PC-3 (cell line): ENCODE measurements at regions not wholly inside any gene's neighbourhood (a gene's known extent, or its start where the extent isn't known, plus 50 kb on each side); places are given as distances from the start of the nearest gene placed in this dataset.

ENCODE experiments used
- ATAC-seq: fragments of 200-7000 bp; cut with Tn5 transposase; 2 replicates; pipeline ENCODE4 v1.9.1; 2020; ENCODE audit warnings: mild to moderate bottlenecking, moderate library complexity
- BruUV-seq: library from RNA; stranded (reverse); fragments of 400-500 nt; replicated peaks from 2 replicates; lab custom pipeline; 2021; lab: Mats Ljungman, UMichigan
- CTCF ChIA-PET: fragments of 300-600 bp; sonication (Branson Sonifier 250); formaldehyde crosslinking; loops from one replicate; lab custom pipeline; 2022; ENCODE audit warnings: antibody characterized with exemption; lab: Charles Lee
- POLR2A ChIA-PET: fragments of 300-600 bp; sonication (Branson Sonifier 250); formaldehyde crosslinking; loops from one replicate; lab custom pipeline; 2022; ENCODE audit warnings: antibody characterized with exemption; ENCODE audit not compliant: unreplicated experiment; lab: Charles Lee
- DNase-seq: peaks from one replicate; pipeline ENCODE4 v3.0.0-alpha.2; 2015
- H2AFZ ChIP-seq: fragments of 300-600 bp; sonication (generic); 2 replicates; pipeline ENCODE4 v1.6.0; 2016; ENCODE audit warnings: antibody characterized with exemption, low read length
- H3F3A ChIP-seq: fragments of 300-600 bp; sonication (generic); one replicate; pipeline ENCODE4 v1.6.0; 2017; ENCODE audit warnings: antibody characterized with exemption, low read length, control low read depth, mild to moderate bottlenecking; ENCODE audit not compliant: unreplicated experiment
- H3K27ac ChIP-seq: fragments of 300-600 bp; sonication (generic); 2 replicates; pipeline ENCODE4 v1.5.1; 2016; ENCODE audit warnings: mild to moderate bottlenecking, low read length
- H3K27me3 ChIP-seq: fragments of 300-600 bp; sonication (generic); 2 replicates; pipeline ENCODE4 v1.6.1; 2016; ENCODE audit warnings: low read length, mixed read lengths
- H3K36me3 ChIP-seq: fragments of 300-600 bp; sonication (generic); 2 replicates; pipeline ENCODE4 v1.6.1; 2016; ENCODE audit warnings: low read depth, mixed run types, low read length, mixed read lengths
- H3K4me1 ChIP-seq: fragments of 300-600 bp; sonication (generic); 2 replicates; pipeline ENCODE4 v1.5.1; 2016; ENCODE audit warnings: low read length; ENCODE audit not compliant: insufficient read depth
- H3K4me2 ChIP-seq: fragments of 300-600 bp; sonication (generic); 2 replicates; pipeline ENCODE4 v1.6.0; 2016; ENCODE audit warnings: low read length
- H3K4me3 ChIP-seq: fragments of 300-600 bp; sonication (generic); 2 replicates; pipeline ENCODE4 v1.5.1; 2016; ENCODE audit warnings: mild to moderate bottlenecking, low read length, mixed read lengths
- H3K79me2 ChIP-seq: fragments of 300-600 bp; sonication (generic); 2 replicates; pipeline ENCODE4 v1.6.1; 2017; ENCODE audit warnings: low read length, mixed read lengths
- H3K9ac ChIP-seq: fragments of 300-600 bp; sonication (generic); 2 replicates; pipeline ENCODE4 v1.6.0; 2016; ENCODE audit warnings: mild to moderate bottlenecking, low read length
- H3K9me2 ChIP-seq: fragments of 300-600 bp; sonication (generic); replicated peaks from 2 replicates; pipeline ENCODE4 v1.6.1; 2016; ENCODE audit warnings: mixed run types, low read length, mixed read lengths
- H3K9me3 ChIP-seq: fragments of 300-600 bp; sonication (generic); 2 replicates; pipeline ENCODE4 v1.6.1; 2016; ENCODE audit warnings: low read length, mixed read lengths
- H4K20me1 ChIP-seq: fragments of 300-600 bp; sonication (generic); 2 replicates; pipeline ENCODE4 v1.6.1; 2016; ENCODE audit warnings: low read length, mixed read lengths
- CTCF ChIP-seq: fragments of 300-600 bp; sonication (generic); conservative IDR thresholded peaks from 2 replicates; pipeline ENCODE4 v1.5.1; 2017; ENCODE audit warnings: antibody characterized with exemption, low read depth, mild to moderate bottlenecking, low read length
- EZH2 ChIP-seq: fragments of 300-600 bp; sonication (generic); IDR thresholded peaks from one replicate; pipeline ENCODE4 v1.6.1; 2017; ENCODE audit warnings: antibody characterized with exemption, mild to moderate bottlenecking, low read length; ENCODE audit not compliant: unreplicated experiment
- EZH2phosphoT487 ChIP-seq: fragments of 300-600 bp; sonication (generic); IDR thresholded peaks from 2 replicates; pipeline ENCODE4 v1.6.1; 2018; ENCODE audit warnings: mild to moderate bottlenecking, antibody characterized with exemption, low read length, borderline replicate concordance
- intact Hi-C: fragments of 100-400 bp; cut with micrococcal nuclease; formaldehyde crosslinking; loops from 2 replicates; pipeline ENCODE4 v1.9.0; 2023

- Histone ChIP-seq H4K20me1 (no peaks in the 10 kb centered on the region), H3K4me3 (no peak overlapping the region), H3K4me1 (no peaks in the 10 kb centered on the region)
Measured at GRCh38 chrX:44723426-44723825, 120.4 kb upstream of the DUSP21 start.

GRCh38 chrX:44708470-44708869 is 135.4 kb upstream of the DUSP21 start:
- CTCF ChIA-PET = no interaction called here
- Histone ChIP-seq H2AFZ (no peak overlapping the region), H3K36me3 (no peaks in the 10 kb centered on the region), H3K9me3 (no peaks in the 10 kb centered on the region), H3K4me3 (no peak overlapping the region), H4K20me1 (no peaks in the 10 kb centered on the region), H3K4me1 (no peaks in the 10 kb centered on the region), H3K9me2 (no peaks in the 10 kb centered on the region), H3K4me2 (no peak overlapping the region), H3K79me2 (no peaks in the 10 kb centered on the region), H3K27me3 (no peaks in the 10 kb centered on the region), H3F3A (no peaks in the 10 kb centered on the region), H3K9ac (no peak overlapping the region), H3K27ac (no peak overlapping the region)
- intact Hi-C loops = no loop called here
- DNase-seq (no peak), ATAC-seq (no peak)
- no TSS peak for BruUV-seq
- no peak for TF ChIP-seq EZH2
- no peak for TF ChIP-seq CTCF
- no peak for TF ChIP-seq EZH2phosphoT487
- POLR2A ChIA-PET = no interaction called here

More at GRCh38 chrX:44723426-44723825, 120.4 kb upstream of the DUSP21 start:
- intact Hi-C loops = no loop called here
- no peaks in the 10 kb centered on the region for H3K36me3 ChIP-seq
- DNase-seq = no peak
- CTCF ChIA-PET = no interaction called here
- H3K9me2 ChIP-seq = no peaks in the 10 kb centered on the region
- H3K9ac ChIP-seq = no peak overlapping the region
- no peak for TF ChIP-seq EZH2phosphoT487
- no peak for TF ChIP-seq CTCF
- no peak for TF ChIP-seq EZH2
- H2AFZ ChIP-seq = no peak overlapping the region
- no peak overlapping the region for H3K27ac ChIP-seq
- H3K4me2 ChIP-seq = no peak overlapping the region
- no peaks in the 10 kb centered on the region for H3K9me3 ChIP-seq
- POLR2A ChIA-PET = no interaction called here
- ATAC-seq = no peak
- H3K79me2 ChIP-seq = no peaks in the 10 kb centered on the region
- H3K27me3 ChIP-seq = no peaks in the 10 kb centered on the region
- BruUV-seq = no TSS peak
- no peaks in the 10 kb centered on the region for H3F3A ChIP-seq

- ChIA-PET CTCF (no interaction called here), POLR2A (no interaction called here)
- no peaks in the 10 kb centered on the region for H4K20me1 ChIP-seq
- no peak overlapping the region for H3K4me3 ChIP-seq
- no peaks in the 10 kb centered on the region for H3K79me2 ChIP-seq
- DNase-seq = no peak
- no peaks in the 10 kb centered on the region for H3K27me3 ChIP-seq
- TF ChIP-seq EZH2 (no peak), CTCF (no peak), EZH2phosphoT487 (no peak)
- no peak overlapping the region for H3K9ac ChIP-seq
- H3F3A ChIP-seq = no peaks in the 10 kb centered on the region
- no peak overlapping the region for H3K27ac ChIP-seq
- no peak overlapping the region for H2AFZ ChIP-seq
- H3K4me1 ChIP-seq = no peaks in the 10 kb centered on the region
- no peak overlapping the region for H3K4me2 ChIP-seq
- no TSS peak for BruUV-seq
- H3K9me3 ChIP-seq = no peaks in the 10 kb centered on the region
- H3K36me3 ChIP-seq = no peaks in the 10 kb centered on the region
- no peaks in the 10 kb centered on the region for H3K9me2 ChIP-seq
- intact Hi-C loops = no loop called here
- no peak for ATAC-seq
Measured at GRCh38 chrX:44705817-44706551, 137.8 kb upstream of the DUSP21 start.
